Tibial artery (tissue), 4 donors: ENCODE measurements at regions not wholly inside any gene's neighbourhood (a gene's known extent, or its start where the extent isn't known, plus 50 kb on each side); places are given as distances from the start of the nearest gene placed in this dataset.

Source experiments
- DNase-seq, 2 donors: peaks; one replicate each; pipeline ENCODE4 v3.0.0-alpha.2; 2019
- H3K27ac ChIP-seq, 2 donors: fragments of 200-600 bp; sonication (generic) in 1 of 2; 1 replicate in 1 of 2; 2 replicates in 1 of 2; pipeline ENCODE4 v1.5.1; 2018 to 2019; ENCODE audit warnings: mild to moderate bottlenecking in 1 of 2
- H3K27me3 ChIP-seq, 2 donors: fragments of 200-600 bp; sonication (generic) in 1 of 2; one replicate each; pipeline versions ENCODE4 v1.5.1 to v1.6.0; 2016 to 2019
- H3K36me3 ChIP-seq, 3 donors: fragments of 200-600 bp; sonication (generic) in 2 of 3; one replicate each; pipeline ENCODE4 v1.5.1; 2016 to 2019; ENCODE audit warnings: mild to moderate bottlenecking in 2 of 3
- H3K4me1 ChIP-seq, 4 donors: fragments of 200-600 bp; sonication (generic) in 2 of 4; 1 replicate in 3 of 4; 2 replicates in 1 of 4; pipeline ENCODE4 v1.5.1; 2016 to 2019
- H3K4me3 ChIP-seq, 2 donors: fragments of 200-600 bp; sonication (generic) in 1 of 2; 1 replicate in 1 of 2; 2 replicates in 1 of 2; pipeline ENCODE4 v1.5.1; 2018 to 2019; ENCODE audit warnings: mild to moderate bottlenecking in 2 of 2
- H3K9me3 ChIP-seq, 3 donors: fragments of 200-600 bp; sonication (generic) in 1 of 3; one replicate each; pipeline ENCODE4 v1.5.1; 2016 to 2019
- intact Hi-C: fragments of 100-400 bp; cut with DNase I; formaldehyde crosslinking; loops from one replicate; pipeline ENCODE4 v1.15.0; 2023; ENCODE audit warnings: low total_unique reads
- TF ChIP-seq, protein P1 (sequence below), 2 experiments: fragments of 200-600 bp in 1 of 2; fragments of 450-650 bp in 1 of 2; IDR thresholded peaks; one replicate each; pipeline ENCODE4 v1.5.1; 2017 to 2019; ENCODE audit warnings: antibody characterized with exemption in 2 of 2, mild to moderate bottlenecking in 1 of 2, moderate library complexity in 1 of 2

DNA sequence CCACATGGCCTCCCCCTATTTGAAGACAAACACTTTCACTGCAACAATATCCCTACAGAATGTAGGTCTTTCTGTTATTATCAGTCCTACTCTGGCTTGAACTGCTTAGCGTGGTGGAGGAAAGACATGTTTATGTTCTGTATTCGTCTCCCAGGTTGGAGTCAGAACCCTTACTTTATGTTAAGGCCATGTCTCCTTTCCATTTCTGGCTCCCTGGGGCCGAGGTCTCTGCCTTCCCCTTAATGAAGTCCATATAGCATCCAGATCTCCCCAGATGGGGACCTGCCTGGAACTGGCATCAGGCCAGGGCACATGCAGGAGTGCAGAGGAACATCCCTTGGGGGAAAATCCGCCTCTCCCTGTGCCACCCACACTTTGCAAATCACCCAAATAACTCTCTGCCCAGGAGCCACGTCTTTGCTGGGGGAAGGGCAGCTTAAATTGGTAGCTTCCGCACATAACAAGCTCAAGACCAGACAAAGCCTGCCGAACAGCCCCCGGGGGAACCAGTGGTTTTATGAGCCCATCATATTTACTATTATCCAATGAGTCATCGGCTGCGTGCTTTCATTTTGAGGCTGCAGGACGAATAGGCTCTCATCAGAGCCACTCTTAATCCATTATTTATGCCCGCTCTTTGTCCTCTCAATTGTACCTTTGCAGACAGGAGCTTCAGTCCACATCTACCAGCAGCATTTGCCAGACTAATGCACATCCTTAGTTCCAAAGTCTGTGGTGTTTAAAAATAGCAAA lies 237.0 kb downstream of the UACA start:
- peaks cover 0 to 4% of the 10 kb centered on the region in 2 donors for H3K27me3 ChIP-seq
- H3K4me3 ChIP-seq = no peak overlapping the region
- no peak overlapping the region for H3K27ac ChIP-seq
- peaks cover 0 to 7% (median 3%) of the 10 kb centered on the region in 4 donors for H3K4me1 ChIP-seq
- no peaks in the 10 kb centered on the region for H3K9me3 ChIP-seq
- TF ChIP-seq, protein P1, sequence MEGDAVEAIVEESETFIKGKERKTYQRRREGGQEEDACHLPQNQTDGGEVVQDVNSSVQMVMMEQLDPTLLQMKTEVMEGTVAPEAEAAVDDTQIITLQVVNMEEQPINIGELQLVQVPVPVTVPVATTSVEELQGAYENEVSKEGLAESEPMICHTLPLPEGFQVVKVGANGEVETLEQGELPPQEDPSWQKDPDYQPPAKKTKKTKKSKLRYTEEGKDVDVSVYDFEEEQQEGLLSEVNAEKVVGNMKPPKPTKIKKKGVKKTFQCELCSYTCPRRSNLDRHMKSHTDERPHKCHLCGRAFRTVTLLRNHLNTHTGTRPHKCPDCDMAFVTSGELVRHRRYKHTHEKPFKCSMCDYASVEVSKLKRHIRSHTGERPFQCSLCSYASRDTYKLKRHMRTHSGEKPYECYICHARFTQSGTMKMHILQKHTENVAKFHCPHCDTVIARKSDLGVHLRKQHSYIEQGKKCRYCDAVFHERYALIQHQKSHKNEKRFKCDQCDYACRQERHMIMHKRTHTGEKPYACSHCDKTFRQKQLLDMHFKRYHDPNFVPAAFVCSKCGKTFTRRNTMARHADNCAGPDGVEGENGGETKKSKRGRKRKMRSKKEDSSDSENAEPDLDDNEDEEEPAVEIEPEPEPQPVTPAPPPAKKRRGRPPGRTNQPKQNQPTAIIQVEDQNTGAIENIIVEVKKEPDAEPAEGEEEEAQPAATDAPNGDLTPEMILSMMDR (IDR thresholded peaks at IDR 0.05) = no peak
- peak in 1 of 2 donors; percentile 44 for DNase-seq
- intact Hi-C loops = no loop called here
- no peaks in the 10 kb centered on the region for H3K36me3 ChIP-seq

DNA sequence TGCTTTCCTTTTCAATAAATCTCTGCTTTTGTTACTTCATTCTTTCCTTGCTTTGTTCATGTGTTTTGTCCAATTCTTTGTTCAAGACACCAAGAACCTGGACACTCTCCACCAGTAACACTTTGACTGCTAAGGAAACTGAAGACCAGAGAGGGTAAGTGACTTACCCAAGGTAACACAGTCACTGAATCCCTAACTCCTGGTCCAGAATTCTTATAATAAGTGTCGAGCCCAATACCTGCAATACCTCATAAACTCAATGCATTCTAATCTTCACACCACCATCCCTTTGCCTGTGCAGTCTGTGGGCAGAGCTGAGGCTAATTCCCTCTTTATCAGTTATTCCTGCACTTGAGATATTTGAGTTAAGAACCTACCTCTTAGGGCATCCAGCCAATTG lies 237.8 kb downstream of the UACA start:
- no peak for DNase-seq
- intact Hi-C loops = no loop called here
- no peak overlapping the region for H3K27ac ChIP-seq
- no peaks in the 10 kb centered on the region for H3K9me3 ChIP-seq
- H3K4me3 ChIP-seq = no peak overlapping the region
- H3K36me3 ChIP-seq = no peaks in the 10 kb centered on the region
- H3K27me3 ChIP-seq = peaks cover 0 to 4% of the 10 kb centered on the region in 2 donors
- TF ChIP-seq, protein P1 (IDR thresholded peaks at IDR 0.05) = no peak
- H3K4me1 ChIP-seq = peaks cover 0 to 7% (median 3%) of the 10 kb centered on the region in 4 donors

DNA sequence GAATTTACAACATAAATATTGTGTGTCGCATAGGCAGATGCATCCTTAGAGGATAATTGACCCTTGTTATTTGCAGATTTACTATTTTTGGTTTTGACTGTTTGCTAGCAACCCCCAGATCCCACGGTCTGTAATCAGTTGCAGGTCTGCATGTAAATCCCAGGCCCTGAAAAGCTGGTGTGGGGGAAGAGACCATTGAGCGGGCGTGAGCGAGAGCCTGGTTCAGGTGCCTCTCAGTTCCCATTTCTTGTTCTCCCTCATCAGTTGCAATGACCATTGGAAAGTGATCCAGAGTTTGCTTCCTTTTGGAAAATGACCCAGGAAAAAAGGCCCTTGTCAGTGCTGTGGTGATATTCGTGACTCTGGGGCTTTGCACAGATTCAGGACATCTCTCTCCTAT lies 238.9 kb downstream of the UACA start:
- intact Hi-C loops = no loop called here
- peaks cover 0 to 7% (median 3%) of the 10 kb centered on the region in 4 donors for H3K4me1 ChIP-seq
- H3K9me3 ChIP-seq = no peaks in the 10 kb centered on the region
- H3K4me3 ChIP-seq = no peak overlapping the region
- peaks cover 0 to 4% of the 10 kb centered on the region in 2 donors for H3K27me3 ChIP-seq
- DNase-seq = no peak
- H3K36me3 ChIP-seq = no peaks in the 10 kb centered on the region
- TF ChIP-seq, protein P1 (IDR thresholded peaks at IDR 0.05) = no peak
- H3K27ac ChIP-seq = no peak overlapping the region

DNA sequence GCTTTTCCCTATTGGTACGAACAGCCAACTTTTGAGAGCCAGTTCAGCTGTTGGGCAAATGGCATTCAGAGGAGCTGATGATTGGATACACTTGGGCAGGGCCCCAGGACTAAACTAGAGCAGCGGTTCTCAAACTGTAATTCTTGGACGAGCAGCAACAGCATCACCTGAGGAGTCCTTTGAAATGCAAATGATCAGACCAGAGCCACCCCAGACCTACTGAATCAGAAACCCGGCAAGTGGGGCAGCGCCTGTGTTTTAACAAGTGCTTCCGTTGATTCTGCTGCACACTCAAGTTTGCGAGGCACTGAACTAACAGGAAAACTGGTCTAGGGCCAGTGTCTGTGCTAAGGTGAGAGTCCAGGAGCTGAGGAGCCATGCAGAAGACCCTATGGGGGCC lies 239.7 kb downstream of the UACA start:
- no peak overlapping the region for H3K27ac ChIP-seq
- no peak for DNase-seq
- peaks cover 0 to 7% (median 3%) of the 10 kb centered on the region in 4 donors for H3K4me1 ChIP-seq
- H3K9me3 ChIP-seq = no peaks in the 10 kb centered on the region
- H3K36me3 ChIP-seq = no peaks in the 10 kb centered on the region
- peaks cover 0 to 6% of the 10 kb centered on the region in 2 donors for H3K27me3 ChIP-seq
- H3K4me3 ChIP-seq = no peak overlapping the region
- intact Hi-C loops = no loop called here
- TF ChIP-seq, protein P1 (IDR thresholded peaks at IDR 0.05) = no peak

DNA sequence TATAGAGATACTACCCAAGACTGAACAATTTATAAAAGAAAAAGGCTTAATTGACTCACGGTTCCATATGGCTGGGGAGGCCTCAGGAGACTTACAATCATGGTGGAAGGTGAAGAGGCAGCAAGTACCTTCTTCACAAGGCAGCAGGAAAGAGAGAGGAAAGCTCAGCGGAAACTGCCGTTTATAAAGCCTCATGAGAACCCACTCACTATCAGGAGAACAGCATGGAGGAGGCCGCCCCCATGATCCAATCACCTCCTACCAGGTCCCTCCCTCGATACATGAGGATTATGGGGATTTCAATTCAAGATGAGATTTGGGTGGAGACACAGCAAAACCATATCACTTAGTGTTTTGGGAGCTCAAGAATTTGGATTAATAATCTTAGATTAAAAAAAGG lies 240.2 kb downstream of the UACA start:
- TF ChIP-seq, protein P1 (IDR thresholded peaks at IDR 0.05) = no peak
- no peak overlapping the region for H3K27ac ChIP-seq
- peaks cover 0 to 7% (median 3%) of the 10 kb centered on the region in 4 donors for H3K4me1 ChIP-seq
- H3K36me3 ChIP-seq = no peaks in the 10 kb centered on the region
- no peak overlapping the region for H3K4me3 ChIP-seq
- H3K9me3 ChIP-seq = no peaks in the 10 kb centered on the region
- peaks cover 0 to 10% of the 10 kb centered on the region in 2 donors for H3K27me3 ChIP-seq
- intact Hi-C loops = no loop called here
- no peak for DNase-seq
